HL-60 (cell line): ENCODE measurements at regions not wholly inside any gene's neighbourhood (a gene's known extent, or its start where the extent isn't known, plus 50 kb on each side); places are given as distances from the start of the nearest gene placed in this dataset.

ENCODE experiments used
- DNase-seq, 2 experiments: peaks; one replicate each; pipeline ENCODE4 v3.0.0-alpha.2; 2010 to 2020; ENCODE audit warnings: low read depth in 1 of 2, low spot score in 1 of 2
- H3K27ac ChIP-seq: fragments of 250-450 bp; sonication (Bioruptor Pico); replicated peaks from 2 replicates; pipeline ENCODE4 v1.5.1; 2020; ENCODE audit warnings: mild to moderate bottlenecking, moderate library complexity
- H3K27me3 ChIP-seq: fragments of 250-450 bp; sonication (Bioruptor Pico); 2 replicates; pipeline ENCODE4 v1.5.1; 2021; ENCODE audit warnings: mild to moderate bottlenecking, moderate library complexity; ENCODE audit not compliant: insufficient read depth, poor library complexity, severe bottlenecking
- H3K4me3 ChIP-seq: replicated peaks from 2 replicates; pipeline ENCODE4 v1.5.1; 2011; ENCODE audit warnings: mild to moderate bottlenecking, control low read depth, low read length; ENCODE audit not compliant: insufficient read depth
- GABPA ChIP-seq: IDR thresholded peaks from 2 replicates; pipeline ENCODE4 v1.6.1; 2012; ENCODE audit warnings: low read depth
- POLR2AphosphoS5 ChIP-seq: IDR thresholded peaks from 2 replicates; pipeline ENCODE4 v1.6.1; 2012; ENCODE audit warnings: low read depth
- SPI1 ChIP-seq: IDR thresholded peaks from 2 replicates; pipeline ENCODE4 v1.6.1; 2012; ENCODE audit warnings: low read depth, mild to moderate bottlenecking, borderline replicate concordance
- TF ChIP-seq, protein P1 (sequence below): IDR thresholded peaks from one replicate; pipeline ENCODE4 v1.5.1; 2011; ENCODE audit warnings: low read length, control low read depth, inconsistent platforms; ENCODE audit not compliant: insufficient read depth
- TF ChIP-seq, protein P2 (sequence below): IDR thresholded peaks from 2 replicates; pipeline ENCODE4 v1.6.1; 2012; ENCODE audit warnings: low read depth; ENCODE audit not compliant: insufficient replicate concordance

GRCh38 chr2:19667085-19667484 lies 234.7 kb downstream of the TTC32 start:
- peaks cover 8% of the 10 kb centered on the region for H3K27me3 ChIP-seq
- no peak overlapping the region for H3K27ac ChIP-seq
- no peak overlapping the region for H3K4me3 ChIP-seq
- no peak for DNase-seq
- TF ChIP-seq, protein P1, sequence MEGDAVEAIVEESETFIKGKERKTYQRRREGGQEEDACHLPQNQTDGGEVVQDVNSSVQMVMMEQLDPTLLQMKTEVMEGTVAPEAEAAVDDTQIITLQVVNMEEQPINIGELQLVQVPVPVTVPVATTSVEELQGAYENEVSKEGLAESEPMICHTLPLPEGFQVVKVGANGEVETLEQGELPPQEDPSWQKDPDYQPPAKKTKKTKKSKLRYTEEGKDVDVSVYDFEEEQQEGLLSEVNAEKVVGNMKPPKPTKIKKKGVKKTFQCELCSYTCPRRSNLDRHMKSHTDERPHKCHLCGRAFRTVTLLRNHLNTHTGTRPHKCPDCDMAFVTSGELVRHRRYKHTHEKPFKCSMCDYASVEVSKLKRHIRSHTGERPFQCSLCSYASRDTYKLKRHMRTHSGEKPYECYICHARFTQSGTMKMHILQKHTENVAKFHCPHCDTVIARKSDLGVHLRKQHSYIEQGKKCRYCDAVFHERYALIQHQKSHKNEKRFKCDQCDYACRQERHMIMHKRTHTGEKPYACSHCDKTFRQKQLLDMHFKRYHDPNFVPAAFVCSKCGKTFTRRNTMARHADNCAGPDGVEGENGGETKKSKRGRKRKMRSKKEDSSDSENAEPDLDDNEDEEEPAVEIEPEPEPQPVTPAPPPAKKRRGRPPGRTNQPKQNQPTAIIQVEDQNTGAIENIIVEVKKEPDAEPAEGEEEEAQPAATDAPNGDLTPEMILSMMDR = no peak
- no peak for TF ChIP-seq GABPA
- TF ChIP-seq, protein P2, sequence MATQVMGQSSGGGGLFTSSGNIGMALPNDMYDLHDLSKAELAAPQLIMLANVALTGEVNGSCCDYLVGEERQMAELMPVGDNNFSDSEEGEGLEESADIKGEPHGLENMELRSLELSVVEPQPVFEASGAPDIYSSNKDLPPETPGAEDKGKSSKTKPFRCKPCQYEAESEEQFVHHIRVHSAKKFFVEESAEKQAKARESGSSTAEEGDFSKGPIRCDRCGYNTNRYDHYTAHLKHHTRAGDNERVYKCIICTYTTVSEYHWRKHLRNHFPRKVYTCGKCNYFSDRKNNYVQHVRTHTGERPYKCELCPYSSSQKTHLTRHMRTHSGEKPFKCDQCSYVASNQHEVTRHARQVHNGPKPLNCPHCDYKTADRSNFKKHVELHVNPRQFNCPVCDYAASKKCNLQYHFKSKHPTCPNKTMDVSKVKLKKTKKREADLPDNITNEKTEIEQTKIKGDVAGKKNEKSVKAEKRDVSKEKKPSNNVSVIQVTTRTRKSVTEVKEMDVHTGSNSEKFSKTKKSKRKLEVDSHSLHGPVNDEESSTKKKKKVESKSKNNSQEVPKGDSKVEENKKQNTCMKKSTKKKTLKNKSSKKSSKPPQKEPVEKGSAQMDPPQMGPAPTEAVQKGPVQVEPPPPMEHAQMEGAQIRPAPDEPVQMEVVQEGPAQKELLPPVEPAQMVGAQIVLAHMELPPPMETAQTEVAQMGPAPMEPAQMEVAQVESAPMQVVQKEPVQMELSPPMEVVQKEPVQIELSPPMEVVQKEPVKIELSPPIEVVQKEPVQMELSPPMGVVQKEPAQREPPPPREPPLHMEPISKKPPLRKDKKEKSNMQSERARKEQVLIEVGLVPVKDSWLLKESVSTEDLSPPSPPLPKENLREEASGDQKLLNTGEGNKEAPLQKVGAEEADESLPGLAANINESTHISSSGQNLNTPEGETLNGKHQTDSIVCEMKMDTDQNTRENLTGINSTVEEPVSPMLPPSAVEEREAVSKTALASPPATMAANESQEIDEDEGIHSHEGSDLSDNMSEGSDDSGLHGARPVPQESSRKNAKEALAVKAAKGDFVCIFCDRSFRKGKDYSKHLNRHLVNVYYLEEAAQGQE = no peak
- no peak for TF ChIP-seq SPI1
- no peak for TF ChIP-seq POLR2AphosphoS5

GRCh38 chr2:19664646-19665045 lies 237.1 kb downstream of the TTC32 start:
- Histone ChIP-seq H3K27me3 (peaks cover 4% of the 10 kb centered on the region), H3K27ac (no peak overlapping the region), H3K4me3 (no peak overlapping the region)
- TF ChIP-seq POLR2AphosphoS5 = no peak
- TF ChIP-seq, protein P1 = no peak
- TF ChIP-seq SPI1 = no peak
- no peak for TF ChIP-seq GABPA
- TF ChIP-seq, protein P2 = no peak
- no peak for DNase-seq

- TF ChIP-seq, protein P1 = no peak
- TF ChIP-seq GABPA = no peak
- no peak for TF ChIP-seq POLR2AphosphoS5
- no peak for TF ChIP-seq SPI1
- TF ChIP-seq, protein P2 = no peak
- no peak overlapping the region for H3K27ac ChIP-seq
- H3K27me3 ChIP-seq = no peaks in the 10 kb centered on the region
- H3K4me3 ChIP-seq = no peak overlapping the region
- DNase-seq = no peak
Observed at GRCh38 chr2:19659024-19659792, 242.6 kb downstream of the TTC32 start.
